NT2/D1 (cell line): ENCODE measurements at regions not wholly inside any gene's neighbourhood (a gene's known extent, or its start where the extent isn't known, plus 50 kb on each side); places are given as distances from the start of the nearest gene placed in this dataset.

Experiments
- SUZ12 ChIP-seq: IDR thresholded peaks from 2 replicates; pipeline ENCODE4 v1.6.1; 2011; ENCODE audit not compliant: insufficient read length, insufficient read depth; ENCODE audit errors: extremely low read depth
- YY1 ChIP-seq: IDR thresholded peaks from 2 replicates; pipeline ENCODE4 v1.6.1; 2011; ENCODE audit not compliant: insufficient read length, insufficient read depth

GRCh38 chr5:27476356-27476988, 438.1 kb upstream of the CDH9 start:
- TF ChIP-seq YY1 (no peak), SUZ12 (no peak)
